K562 (cell line): ENCODE measurements at regions not wholly inside any gene's neighbourhood (a gene's known extent, or its start where the extent isn't known, plus 50 kb on each side); places are given as distances from the start of the nearest gene placed in this dataset.

ENCODE experiments used
- ATAC-seq: fragments of 200-7000 bp; cut with Tn5 transposase; 3 replicates; pipeline ENCODE4 v1.9.1; 2020; ENCODE audit warnings: moderate library complexity
- BruUV-seq: library from RNA; stranded (reverse); fragments of 400-500 nt; replicated peaks from 2 replicates; lab custom pipeline; 2021; lab: Mats Ljungman, UMichigan
- CTCF ChIA-PET: fragments of 300-600 bp; formaldehyde crosslinking; extraction: SDS; loops from one replicate; lab custom pipeline; 2021; ENCODE audit warnings: low intra/inter-chr PET ratio; lab: Yijun Ruan, JAX
- POLR2A ChIA-PET: fragments of 300-600, 350-650 bp; sonication (Branson Sonifier 250); formaldehyde crosslinking; extraction: SDS; loops from one replicate; lab custom pipeline; 2021; ENCODE audit warnings: antibody characterized with exemption, inconsistent platforms; lab: Yijun Ruan, JAX
- DNase-seq, 4 experiments: peaks; one replicate each; pipeline versions ENCODE4 v3.0.0 to v3.0.0-alpha.2; 2011 to 2018; ENCODE audit warnings: low spot score in 3 of 4, mixed read lengths in 3 of 4; ENCODE audit errors: extremely low read depth in 1 of 4
- FAIRE-seq: peaks from 2 replicates; lab custom pipeline; 2011; peaks lifted over from hg19 to GRCh38; lab: Jason Lieb, UNC
- H2AFZ ChIP-seq: 2 replicates; pipeline ENCODE4 v1.6.0; 2011; ENCODE audit warnings: low read depth, low read length, control low read depth, inconsistent platforms
- H3K27ac ChIP-seq: fragments of 200-600 bp; 3 replicates; pipeline ENCODE4 v1.8.0; 2011; ENCODE audit warnings: low read depth, mild to moderate bottlenecking, control low read depth, inconsistent platforms, low read length, moderate library complexity, mixed read lengths; ENCODE audit errors: extremely low read depth
- H3K27me3 ChIP-seq, 2 experiments: fragments of 300-600 bp in 1 of 2; 2 replicates in 1 of 2; 3 replicates in 1 of 2; pipeline versions ENCODE4 v1.6.0 to v1.8.0; 2011; ENCODE audit warnings: inconsistent platforms in 2 of 2, low read length in 2 of 2, mild to moderate bottlenecking in 1 of 2, mixed read lengths in 1 of 2, moderate library complexity in 1 of 2; ENCODE audit not compliant: control insufficient read depth in 2 of 2, insufficient read depth in 2 of 2
- H3K36me3 ChIP-seq: fragments of 300-600 bp; 3 replicates; pipeline ENCODE4 v1.8.0; 2011; ENCODE audit warnings: mild to moderate bottlenecking, low read length, inconsistent platforms; ENCODE audit not compliant: control insufficient read depth, insufficient read depth
- H3K4me1 ChIP-seq, 2 experiments: fragments of 200-600 bp in 1 of 2; replicated peaks in 1 of 2; 2 replicates in 1 of 2; 3 replicates in 1 of 2; pipeline versions ENCODE4 v1.5.1 to v1.8.0; 2011; ENCODE audit warnings: inconsistent platforms in 2 of 2, low read length in 2 of 2, mild to moderate bottlenecking in 1 of 2, mixed read lengths in 1 of 2, moderate library complexity in 1 of 2; ENCODE audit not compliant: control insufficient read depth in 2 of 2, insufficient read depth in 2 of 2
- H3K4me2 ChIP-seq: 2 replicates; pipeline ENCODE4 v1.6.1; 2011; ENCODE audit warnings: low read length, control low read depth, inconsistent platforms, mixed read lengths; ENCODE audit not compliant: insufficient read depth
- H3K4me3 ChIP-seq: fragments of 200-600 bp; sonication (generic), shearing (Covaris generic); 2 replicates; pipeline ENCODE4 v1.5.1; 2016; ENCODE audit warnings: control low read depth, inconsistent platforms
- H3K79me2 ChIP-seq: fragments of 200-600 bp; 3 replicates; pipeline ENCODE4 v1.8.0; 2011; ENCODE audit warnings: low read length, inconsistent platforms; ENCODE audit not compliant: control insufficient read depth, insufficient read depth
- H3K9ac ChIP-seq, 2 experiments: 2 replicates each; pipeline versions ENCODE4 v1.6.0 to v1.6.1; 2011; ENCODE audit warnings: low read depth in 2 of 2, low read length in 2 of 2, control low read depth in 1 of 2, inconsistent platforms in 1 of 2, mild to moderate bottlenecking in 1 of 2, mixed read lengths in 1 of 2; ENCODE audit not compliant: insufficient read depth in 1 of 2
- H3K9me1 ChIP-seq: one replicate; pipeline ENCODE4 v1.6.0; 2011; ENCODE audit warnings: inconsistent platforms, mild to moderate bottlenecking, low read length, moderate library complexity; ENCODE audit not compliant: control insufficient read depth, insufficient read depth
- H3K9me3 ChIP-seq: replicated peaks from 2 replicates; pipeline ENCODE4 v1.5.1; 2011; ENCODE audit warnings: low read depth, low read length, inconsistent platforms; ENCODE audit not compliant: control insufficient read depth, insufficient read depth
- H4K20me1 ChIP-seq: replicated peaks from 2 replicates; pipeline ENCODE4 v1.6.1; 2011; ENCODE audit warnings: low read length, inconsistent platforms, mixed read lengths; ENCODE audit not compliant: control insufficient read depth, insufficient read depth
- CHCHD3 ChIP-seq: fragments of 250-450 bp; sonication (Bioruptor Pico); IDR thresholded peaks from 2 replicates; pipeline ENCODE4 v2.1.2; 2022; ENCODE audit warnings: mild to moderate bottlenecking
- FOXO4 ChIP-seq: fragments of 450-650 bp; formaldehyde crosslinking; IDR thresholded peaks from 2 replicates; pipeline ENCODE4 v1.4.0; 2020; ENCODE audit warnings: mild to moderate bottlenecking, moderate library complexity
- HDAC8 ChIP-seq: fragments of 450-650 bp; IDR thresholded peaks from 2 replicates; pipeline ENCODE4 v1.6.1; 2016; ENCODE audit warnings: mild to moderate bottlenecking, missing genetic modification characterization, moderate library complexity, missing compliant biosample characterization
- KAT7 ChIP-seq: sonication (generic); formaldehyde crosslinking; IDR thresholded peaks from 2 replicates; pipeline ENCODE4 v1.8.0; 2022; ENCODE audit warnings: missing genetic modification reagents, mild to moderate bottlenecking, borderline replicate concordance
- KDM4B ChIP-seq, 2 experiments: fragments of 450-650 bp in 1 of 2; sonication (generic) in 1 of 2; IDR thresholded peaks; 2 replicates each; pipeline ENCODE4 v1.6.1; 2016 to 2017; ENCODE audit warnings: borderline replicate concordance in 2 of 2, antibody characterized with exemption in 1 of 2, low read depth in 1 of 2, mild to moderate bottlenecking in 1 of 2
- RFX5 ChIP-seq: IDR thresholded peaks from 2 replicates; pipeline ENCODE4 v1.6.1; 2011; ENCODE audit warnings: low read depth, mild to moderate bottlenecking, improper control_type of control experiment, low read length
- RHOXF2B ChIP-seq: fragments of 250-450 bp; sonication (Bioruptor Pico); conservative IDR thresholded peaks from 2 replicates; pipeline ENCODE4 v1.5.1; 2021
- ZC3H11A ChIP-seq: IDR thresholded peaks from 2 replicates; pipeline ENCODE4 v1.6.1; 2012; ENCODE audit warnings: low read depth, low read length, improper control_type of control experiment
- ZNF146 ChIP-seq: IDR thresholded peaks from one replicate; pipeline ENCODE4 v1.6.1; 2018; ENCODE audit warnings: missing compliant biosample characterization; ENCODE audit not compliant: unreplicated experiment
- ZNF3 ChIP-seq: fragments of 250-450 bp; sonication (Bioruptor Pico); IDR thresholded peaks from 2 replicates; pipeline ENCODE4 v1.5.0; 2021; ENCODE audit warnings: mild to moderate bottlenecking, moderate library complexity
- ZNF780A ChIP-seq: fragments of 250-450 bp; sonication (Bioruptor Pico); IDR thresholded peaks from 2 replicates; pipeline ENCODE4 v1.5.0; 2021; ENCODE audit warnings: mild to moderate bottlenecking
- whole genome bisulfite sequencing: fragments of 100-300 bp; shearing (Covaris generic); methylation state at CpG from one replicate; pipeline ENCODE4 v1.1.6; 2016; ENCODE audit warnings: low coverage, mixed read lengths; ENCODE audit not compliant: insufficient coverage; ENCODE audit errors: missing lambda C conversion rate; 5-methylcytosine and 5-hydroxymethylcytosine counted together
- in situ Hi-C: fragments of 300-500 bp; cut with MboI; formaldehyde crosslinking; loops from 4 replicates; pipeline ENCODE4 v1.15.0; 2018; ENCODE audit warnings: inconsistent platforms, mixed read lengths
- intact Hi-C: fragments of 100-400 bp; cut with micrococcal nuclease; formaldehyde crosslinking; loops from 2 replicates; pipeline ENCODE4 v1.14.2; 2022
- TF ChIP-seq, protein P1 (sequence below): fragments of 450-650 bp; IDR thresholded peaks from 2 replicates; pipeline ENCODE4 v1.6.1; 2017; ENCODE audit warnings: antibody characterized with exemption

- no peaks in the 10 kb centered on the region for H4K20me1 ChIP-seq
- FAIRE-seq (no peak), DNase-seq (no peak), ATAC-seq (no peak)
- ChIA-PET CTCF (no interaction called here), POLR2A (no interaction called here)
- H3K36me3 ChIP-seq: no peaks in the 10 kb centered on the region
- no peaks in the 10 kb centered on the region for H3K9me1 ChIP-seq
- intact Hi-C loops (no loop called here), in situ Hi-C loops (no loop called here)
- no peak overlapping the region for H3K9ac ChIP-seq
- no peaks in the 10 kb centered on the region for H3K27me3 ChIP-seq
- TF ChIP-seq, protein P1, sequence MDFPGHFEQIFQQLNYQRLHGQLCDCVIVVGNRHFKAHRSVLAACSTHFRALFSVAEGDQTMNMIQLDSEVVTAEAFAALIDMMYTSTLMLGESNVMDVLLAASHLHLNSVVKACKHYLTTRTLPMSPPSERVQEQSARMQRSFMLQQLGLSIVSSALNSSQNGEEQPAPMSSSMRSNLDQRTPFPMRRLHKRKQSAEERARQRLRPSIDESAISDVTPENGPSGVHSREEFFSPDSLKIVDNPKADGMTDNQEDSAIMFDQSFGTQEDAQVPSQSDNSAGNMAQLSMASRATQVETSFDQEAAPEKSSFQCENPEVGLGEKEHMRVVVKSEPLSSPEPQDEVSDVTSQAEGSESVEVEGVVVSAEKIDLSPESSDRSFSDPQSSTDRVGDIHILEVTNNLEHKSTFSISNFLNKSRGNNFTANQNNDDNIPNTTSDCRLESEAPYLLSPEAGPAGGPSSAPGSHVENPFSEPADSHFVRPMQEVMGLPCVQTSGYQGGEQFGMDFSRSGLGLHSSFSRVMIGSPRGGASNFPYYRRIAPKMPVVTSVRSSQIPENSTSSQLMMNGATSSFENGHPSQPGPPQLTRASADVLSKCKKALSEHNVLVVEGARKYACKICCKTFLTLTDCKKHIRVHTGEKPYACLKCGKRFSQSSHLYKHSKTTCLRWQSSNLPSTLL: no peak
- TF ChIP-seq RHOXF2B: no peak
- TF ChIP-seq ZNF780A (CRISPR knock-in tag): no peak
- TF ChIP-seq ZNF3 (CRISPR knock-in tag): no peak
- TF ChIP-seq FOXO4 (CRISPR knock-in tag): no peak
- TF ChIP-seq RFX5: no peak
- TF ChIP-seq ZNF146 (CRISPR knock-in tag): no peak
- TF ChIP-seq KDM4B (IDR thresholded peaks at IDR 0.05; ENCODE audit: borderline replicate concordance in 2 of 2, low read depth in 1 of 2): no peak
- no peak for TF ChIP-seq ZC3H11A
- no peak for TF ChIP-seq CHCHD3
- TF ChIP-seq KAT7 (CRISPR knock-in tag): no peak
- TF ChIP-seq HDAC8 (tag): no peak
- no peak overlapping the region for H2AFZ ChIP-seq
- 0% methylated on average over 1 of the region's 1 CpG for whole genome bisulfite sequencing
- H3K4me2 ChIP-seq: no peak overlapping the region
- H3K9me3 ChIP-seq: no peaks in the 10 kb centered on the region; the same call in 1 of the 2 replicates
- no peak overlapping the region for H3K4me3 ChIP-seq
- H3K4me1 ChIP-seq: no peaks in the 10 kb centered on the region
- BruUV-seq: no TSS peak
- no peak overlapping the region for H3K27ac ChIP-seq
- H3K79me2 ChIP-seq: no peaks in the 10 kb centered on the region
These were observed 562.8 kb downstream of the SLITRK6 start for GRCh38 chr13:85236413-85236812.
